Keratinocyte (primary cell): ENCODE measurements at regions not wholly inside any gene's neighbourhood (a gene's known extent, or its start where the extent isn't known, plus 50 kb on each side); places are given as distances from the start of the nearest gene placed in this dataset.

Source experiments
- DNase-seq: peaks from one replicate; pipeline ENCODE4 v3.0.0-alpha.2; 2011; ENCODE audit warnings: low read depth, missing footprints, low spot score
- FAIRE-seq: peaks from 2 replicates; lab custom pipeline; 2011; peaks lifted over from hg19 to GRCh38; lab: Jason Lieb, UNC
- H2AFZ ChIP-seq: 2 replicates; pipeline ENCODE4 v1.6.0; 2012; ENCODE audit warnings: low read length, control low read depth, inconsistent platforms; ENCODE audit not compliant: control insufficient read depth
- H3K27ac ChIP-seq: 2 replicates; pipeline ENCODE4 v1.5.1; 2011; ENCODE audit warnings: low read length; ENCODE audit not compliant: control insufficient read depth, insufficient read depth
- H3K27me3 ChIP-seq: 3 replicates; pipeline ENCODE4 v1.6.0; 2011; ENCODE audit warnings: low read length; ENCODE audit not compliant: control insufficient read depth, insufficient read depth; ENCODE audit errors: extremely low read depth
- H3K36me3 ChIP-seq, 2 experiments: 2 replicates in 1 of 2; 3 replicates in 1 of 2; pipeline ENCODE4 v1.5.1; 2011; ENCODE audit warnings: low read length in 2 of 2, mild to moderate bottlenecking in 1 of 2; ENCODE audit not compliant: control insufficient read depth in 2 of 2, insufficient read depth in 2 of 2; ENCODE audit errors: extremely low read depth in 1 of 2
- H3K4me1 ChIP-seq: 3 replicates; pipeline ENCODE4 v1.5.1; 2011; ENCODE audit warnings: low read length; ENCODE audit not compliant: control insufficient read depth, insufficient read depth; ENCODE audit errors: extremely low read depth
- H3K4me2 ChIP-seq: 3 replicates; pipeline ENCODE4 v1.6.0; 2011; ENCODE audit warnings: low read depth, low read length; ENCODE audit not compliant: control insufficient read depth, insufficient read depth; ENCODE audit errors: extremely low read depth
- H3K4me3 ChIP-seq, 3 experiments: fragments of 200-600 bp in 1 of 3; sonication (generic) in 1 of 3; 2 replicates in 2 of 3; 3 replicates in 1 of 3; pipeline ENCODE4 v1.5.1; 2011 to 2016; ENCODE audit warnings: low read length in 3 of 3, mild to moderate bottlenecking in 3 of 3, control low read depth in 2 of 3, inconsistent platforms in 1 of 3, low read depth in 1 of 3, mixed read lengths in 1 of 3, mixed run types in 1 of 3, moderate library complexity in 1 of 3; ENCODE audit not compliant: control insufficient read depth in 2 of 3, insufficient read depth in 2 of 3; ENCODE audit errors: extremely low read depth in 1 of 3
- H3K79me2 ChIP-seq: 2 replicates; pipeline ENCODE4 v1.6.0; 2012; ENCODE audit warnings: low read length; ENCODE audit not compliant: control insufficient read depth, insufficient read depth
- H3K9ac ChIP-seq: 3 replicates; pipeline ENCODE4 v1.6.0; 2011; ENCODE audit warnings: low read length; ENCODE audit not compliant: control insufficient read depth, insufficient read depth; ENCODE audit errors: extremely low read depth
- H3K9me1 ChIP-seq: 3 replicates; pipeline ENCODE4 v1.6.0; 2011; ENCODE audit warnings: low read length; ENCODE audit not compliant: control insufficient read depth, insufficient read depth; ENCODE audit errors: extremely low read depth
- H3K9me3 ChIP-seq: 2 replicates; pipeline ENCODE4 v1.5.1; 2012; ENCODE audit warnings: low read depth, low read length; ENCODE audit not compliant: control insufficient read depth
- H4K20me1 ChIP-seq: 3 replicates; pipeline ENCODE4 v1.6.0; 2011; ENCODE audit warnings: low read length; ENCODE audit not compliant: control insufficient read depth, insufficient read depth; ENCODE audit errors: extremely low read depth
- EZH2 ChIP-seq: IDR thresholded peaks from one replicate; pipeline ENCODE4 v1.6.1; 2012; ENCODE audit warnings: inconsistent platforms, mild to moderate bottlenecking, low read length, moderate library complexity
- dilution Hi-C: fragments of 300-500 bp; cut with MboI; formaldehyde crosslinking; loops from one replicate; pipeline ENCODE4 v1.7.0; 2020; ENCODE audit warnings: low sequenced_read_pairs; ENCODE audit not compliant: extremely low pct_ligation_motif_present
- TF ChIP-seq, protein P1 (sequence below), 3 experiments: IDR thresholded peaks in 1 of 3; conservative IDR thresholded peaks in 1 of 3; optimal IDR thresholded peaks in 1 of 3; 2 replicates in 2 of 3; 3 replicates in 1 of 3; pipeline versions ENCODE3 to v1.5.1; 2011; ENCODE audit warnings: low read length in 3 of 3, mild to moderate bottlenecking in 3 of 3, moderate library complexity in 2 of 3, control low read depth in 1 of 3, inconsistent platforms in 1 of 3; ENCODE audit not compliant: insufficient read depth in 2 of 3; ENCODE audit errors: extremely low read depth in 1 of 3

DNA sequence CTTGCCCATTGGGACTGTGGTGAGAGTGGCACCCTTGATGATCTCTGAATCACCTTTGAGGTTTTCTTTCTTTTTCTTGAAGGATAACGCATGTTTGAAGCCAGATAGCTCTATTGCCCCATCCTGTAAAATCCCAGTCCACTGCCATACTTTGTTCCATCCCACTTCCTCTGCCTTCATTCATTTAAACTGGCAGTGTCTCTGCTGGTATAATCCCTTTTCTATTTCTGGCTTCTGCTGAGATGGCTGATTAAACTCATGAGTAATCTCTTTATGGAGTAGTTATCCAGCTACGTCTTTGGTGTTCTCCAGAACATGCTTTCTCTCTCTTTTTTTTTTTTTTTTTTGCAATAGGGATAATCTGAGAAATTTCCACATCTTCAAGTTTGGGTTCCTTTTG lies 656.5 kb upstream of the SALL1 start:
- no peaks in the 10 kb centered on the region for H3K4me1 ChIP-seq
- H3K4me3 ChIP-seq: no peak overlapping the region
- FAIRE-seq (no peak), DNase-seq (no peak)
- no peak overlapping the region for H2AFZ ChIP-seq
- no peaks in the 10 kb centered on the region for H3K36me3 ChIP-seq
- no peaks in the 10 kb centered on the region for H3K9me1 ChIP-seq
- no peak overlapping the region for H3K27ac ChIP-seq
- no peaks in the 10 kb centered on the region for H3K9me3 ChIP-seq
- H3K27me3 ChIP-seq: no peaks in the 10 kb centered on the region
- TF ChIP-seq, protein P1, sequence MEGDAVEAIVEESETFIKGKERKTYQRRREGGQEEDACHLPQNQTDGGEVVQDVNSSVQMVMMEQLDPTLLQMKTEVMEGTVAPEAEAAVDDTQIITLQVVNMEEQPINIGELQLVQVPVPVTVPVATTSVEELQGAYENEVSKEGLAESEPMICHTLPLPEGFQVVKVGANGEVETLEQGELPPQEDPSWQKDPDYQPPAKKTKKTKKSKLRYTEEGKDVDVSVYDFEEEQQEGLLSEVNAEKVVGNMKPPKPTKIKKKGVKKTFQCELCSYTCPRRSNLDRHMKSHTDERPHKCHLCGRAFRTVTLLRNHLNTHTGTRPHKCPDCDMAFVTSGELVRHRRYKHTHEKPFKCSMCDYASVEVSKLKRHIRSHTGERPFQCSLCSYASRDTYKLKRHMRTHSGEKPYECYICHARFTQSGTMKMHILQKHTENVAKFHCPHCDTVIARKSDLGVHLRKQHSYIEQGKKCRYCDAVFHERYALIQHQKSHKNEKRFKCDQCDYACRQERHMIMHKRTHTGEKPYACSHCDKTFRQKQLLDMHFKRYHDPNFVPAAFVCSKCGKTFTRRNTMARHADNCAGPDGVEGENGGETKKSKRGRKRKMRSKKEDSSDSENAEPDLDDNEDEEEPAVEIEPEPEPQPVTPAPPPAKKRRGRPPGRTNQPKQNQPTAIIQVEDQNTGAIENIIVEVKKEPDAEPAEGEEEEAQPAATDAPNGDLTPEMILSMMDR (optimal IDR thresholded peaks at IDR 0.05 in 1 of 3, IDR thresholded peaks at IDR 0.05 in 1 of 3, conservative IDR thresholded peaks at IDR 0.05 in 1 of 3; ENCODE audit: extremely low read depth in 1 of 3, insufficient read depth in 2 of 3, low read length in 3 of 3): no peak
- no peak for TF ChIP-seq EZH2
- H3K9ac ChIP-seq: no peak overlapping the region
- no peak overlapping the region for H3K4me2 ChIP-seq
- dilution Hi-C loops: no loop called here
- H3K79me2 ChIP-seq: no peaks in the 10 kb centered on the region
- H4K20me1 ChIP-seq: no peaks in the 10 kb centered on the region

DNA sequence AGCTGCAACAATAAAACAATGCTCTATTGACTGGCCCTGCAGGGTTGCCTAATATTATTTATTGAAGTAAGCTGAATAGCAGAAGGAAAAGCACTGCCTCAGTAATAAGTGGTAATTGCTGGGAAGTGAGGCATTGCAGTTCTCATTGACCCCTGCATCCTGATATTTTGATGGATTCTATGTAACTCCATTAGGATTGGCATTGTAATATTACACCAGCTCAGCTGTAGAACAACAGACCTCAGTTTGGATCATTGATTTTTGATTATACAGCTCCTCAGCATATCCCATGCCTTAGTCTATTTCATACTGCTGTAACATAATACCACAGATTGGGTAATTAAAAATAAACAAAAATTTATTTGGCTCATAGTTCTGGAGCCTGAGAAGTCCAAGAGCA lies 650.6 kb upstream of the SALL1 start:
- Histone ChIP-seq H3K36me3 (no peaks in the 10 kb centered on the region), H3K9ac (no peak overlapping the region), H3K4me3 (no peak overlapping the region), H2AFZ (no peak overlapping the region), H3K9me3 (no peaks in the 10 kb centered on the region), H3K79me2 (no peaks in the 10 kb centered on the region), H3K4me2 (no peak overlapping the region), H3K9me1 (no peaks in the 10 kb centered on the region), H3K4me1 (no peaks in the 10 kb centered on the region), H3K27me3 (no peaks in the 10 kb centered on the region), H3K27ac (no peak overlapping the region), H4K20me1 (no peaks in the 10 kb centered on the region)
- dilution Hi-C loops: no loop called here
- FAIRE-seq (no peak), DNase-seq (no peak)
- TF ChIP-seq, protein P1 (optimal IDR thresholded peaks at IDR 0.05 in 1 of 3, IDR thresholded peaks at IDR 0.05 in 1 of 3, conservative IDR thresholded peaks at IDR 0.05 in 1 of 3; ENCODE audit: extremely low read depth in 1 of 3, insufficient read depth in 2 of 3, low read length in 3 of 3): no peak
- no peak for TF ChIP-seq EZH2
